Lower lobe of right lung (tissue), 2 donors: ENCODE measurements at regions not wholly inside any gene's neighbourhood (a gene's known extent, or its start where the extent isn't known, plus 50 kb on each side); places are given as distances from the start of the nearest gene placed in this dataset.
"Not testable (repeated sequence)": the region's sequence is repeated elsewhere in the genome, so short reads cannot be mapped to it uniquely, and the experiment has no call there.

Experiments
- ATAC-seq, 2 donors: fragments of 200-7000 bp; cut with Tn5 transposase; one replicate each; pipeline ENCODE4 v1.9.1; 2020 to 2022; ENCODE audit warnings: mild to moderate bottlenecking in 2 of 2, moderate library complexity in 2 of 2
- DNase-seq: peaks from one replicate; pipeline ENCODE4 v3.0.0-alpha.2; 2020
- H3K27ac ChIP-seq: fragments of 200-600 bp; one replicate; pipeline ENCODE4 v1.8.0; 2022
- H3K27me3 ChIP-seq: fragments of 200-600 bp; one replicate; pipeline ENCODE4 v1.8.0; 2022; ENCODE audit warnings: low read depth
- H3K36me3 ChIP-seq: fragments of 200-600 bp; one replicate; pipeline ENCODE4 v1.8.0; 2022; ENCODE audit warnings: mild to moderate bottlenecking
- H3K4me1 ChIP-seq: fragments of 200-600 bp; one replicate; pipeline ENCODE4 v1.8.0; 2022
- H3K4me3 ChIP-seq: fragments of 200-600 bp; one replicate; pipeline ENCODE4 v1.8.0; 2022; ENCODE audit warnings: mild to moderate bottlenecking
- H3K9me3 ChIP-seq: fragments of 200-600 bp; one replicate; pipeline ENCODE4 v1.8.0; 2022
- intact Hi-C: fragments of 100-400 bp; cut with DNase I; formaldehyde crosslinking; loops from one replicate; pipeline ENCODE4 v1.11.0; 2022
- TF ChIP-seq, protein P1 (sequence below): fragments of 200-600 bp; IDR thresholded peaks from one replicate; pipeline ENCODE4 v1.8.0; 2022; ENCODE audit warnings: antibody characterized with exemption, mild to moderate bottlenecking
- donor health status: DM: no; HTN: yes; CAD: no; lungs with severe emphysema.

DNA sequence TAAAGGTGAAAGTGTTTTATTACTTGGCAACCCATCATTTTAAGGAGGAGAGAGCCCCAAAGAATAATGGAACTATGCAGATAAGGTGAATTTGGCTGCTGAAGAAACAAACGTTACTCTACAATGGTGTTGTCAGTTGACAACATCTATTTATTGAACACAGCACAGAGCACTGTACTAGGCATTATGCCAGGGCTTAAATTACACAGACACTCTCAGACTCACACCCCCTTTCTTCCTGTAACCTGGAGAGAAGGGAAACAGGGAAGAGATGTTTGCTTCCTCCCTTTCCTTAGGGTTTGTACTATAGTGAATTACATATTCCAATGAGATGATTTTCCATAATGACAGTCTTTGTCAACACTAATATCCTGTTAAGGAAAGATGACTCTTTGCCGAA lies 94.0 kb upstream of the ATP5MC3 start:
- no peaks in the 10 kb centered on the region for H3K27me3 ChIP-seq
- H3K4me1 ChIP-seq: no peaks in the 10 kb centered on the region
- TF ChIP-seq, protein P1, sequence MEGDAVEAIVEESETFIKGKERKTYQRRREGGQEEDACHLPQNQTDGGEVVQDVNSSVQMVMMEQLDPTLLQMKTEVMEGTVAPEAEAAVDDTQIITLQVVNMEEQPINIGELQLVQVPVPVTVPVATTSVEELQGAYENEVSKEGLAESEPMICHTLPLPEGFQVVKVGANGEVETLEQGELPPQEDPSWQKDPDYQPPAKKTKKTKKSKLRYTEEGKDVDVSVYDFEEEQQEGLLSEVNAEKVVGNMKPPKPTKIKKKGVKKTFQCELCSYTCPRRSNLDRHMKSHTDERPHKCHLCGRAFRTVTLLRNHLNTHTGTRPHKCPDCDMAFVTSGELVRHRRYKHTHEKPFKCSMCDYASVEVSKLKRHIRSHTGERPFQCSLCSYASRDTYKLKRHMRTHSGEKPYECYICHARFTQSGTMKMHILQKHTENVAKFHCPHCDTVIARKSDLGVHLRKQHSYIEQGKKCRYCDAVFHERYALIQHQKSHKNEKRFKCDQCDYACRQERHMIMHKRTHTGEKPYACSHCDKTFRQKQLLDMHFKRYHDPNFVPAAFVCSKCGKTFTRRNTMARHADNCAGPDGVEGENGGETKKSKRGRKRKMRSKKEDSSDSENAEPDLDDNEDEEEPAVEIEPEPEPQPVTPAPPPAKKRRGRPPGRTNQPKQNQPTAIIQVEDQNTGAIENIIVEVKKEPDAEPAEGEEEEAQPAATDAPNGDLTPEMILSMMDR: no peak
- DNase-seq (no peak), ATAC-seq (no peak)
- H3K4me3 ChIP-seq: no peak overlapping the region
- H3K27ac ChIP-seq: no peak overlapping the region
- no peaks in the 10 kb centered on the region for H3K36me3 ChIP-seq
- H3K9me3 ChIP-seq: no peaks in the 10 kb centered on the region
- intact Hi-C loops: no loop called here

DNA sequence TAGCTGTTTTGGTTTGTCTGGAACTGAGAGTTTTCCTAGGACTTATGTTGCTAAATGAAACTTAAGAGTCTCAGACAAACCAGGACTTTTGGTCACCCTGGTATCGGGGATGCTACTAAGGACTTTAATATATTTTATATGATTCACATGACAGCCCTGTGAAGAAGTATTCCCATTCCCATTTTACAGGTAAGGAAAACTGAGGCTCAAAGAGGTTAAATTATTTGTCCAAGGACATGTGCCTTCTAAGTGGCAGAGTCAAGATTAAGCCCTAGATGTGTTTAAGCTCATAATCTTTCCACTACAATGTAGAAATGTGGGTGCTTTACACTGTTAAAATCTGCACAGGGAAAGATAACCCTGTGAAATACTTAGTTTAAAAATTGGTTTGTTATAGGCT lies 77.7 kb upstream of the ATP5MC3 start:
- Histone ChIP-seq H3K9me3 (no peaks in the 10 kb centered on the region), H3K27ac (no peak overlapping the region), H3K27me3 (no peaks in the 10 kb centered on the region), H3K4me1 (no peaks in the 10 kb centered on the region), H3K36me3 (no peaks in the 10 kb centered on the region), H3K4me3 (no peak overlapping the region)
- ATAC-seq (no peak), DNase-seq (no peak)
- TF ChIP-seq, protein P1: no peak
- intact Hi-C loops: no loop called here

DNA sequence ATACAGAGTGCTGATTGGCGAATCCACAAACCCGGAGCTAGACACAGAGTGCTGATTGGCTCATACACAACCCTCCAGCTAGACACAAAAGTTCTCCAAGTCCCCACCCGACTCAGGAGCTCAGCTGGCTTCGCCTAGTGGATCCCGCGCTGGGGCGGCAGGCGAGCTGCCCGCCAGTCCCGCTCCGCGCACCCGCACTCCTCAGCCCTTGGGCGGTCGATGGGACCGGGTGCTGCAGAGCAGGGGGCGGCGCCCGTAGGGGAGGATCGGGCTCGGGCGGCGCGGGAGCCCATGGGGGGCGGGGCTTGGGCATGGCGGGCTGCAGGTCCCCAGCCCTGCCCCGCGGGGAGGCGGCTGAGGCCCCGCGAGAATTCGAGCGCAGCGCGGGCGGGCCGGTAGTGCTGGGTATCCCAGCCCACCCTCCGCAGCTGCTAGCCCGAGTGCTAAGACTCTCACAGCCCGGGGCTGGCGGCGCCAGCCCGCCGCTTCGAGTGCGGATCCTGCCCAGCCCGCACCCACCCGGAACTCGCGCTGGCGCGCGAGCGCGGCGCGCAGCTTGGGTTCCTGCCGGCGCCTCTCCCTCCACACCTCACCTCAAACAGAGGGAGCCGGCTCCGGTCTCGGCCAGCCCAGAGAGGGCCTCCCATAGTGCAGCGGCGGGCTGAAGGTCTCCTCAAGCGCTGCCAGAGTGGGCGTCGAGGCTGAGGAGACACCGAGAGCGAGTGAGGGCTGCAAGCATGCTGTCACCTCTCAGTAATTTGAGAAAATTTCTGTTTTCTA lies 75.5 kb upstream of the ATP5MC3 start:
- Histone ChIP-seq H3K4me1 (no peaks in the 10 kb centered on the region), H3K4me3 (no peak overlapping the region), H3K9me3 (no peaks in the 10 kb centered on the region), H3K27me3 (no peaks in the 10 kb centered on the region), H3K27ac (no peak overlapping the region), H3K36me3 (no peaks in the 10 kb centered on the region)
- ATAC-seq: peak in 1 of 2 donors; percentile 50
- intact Hi-C loops: no loop called here
- peak; percentile 47 for DNase-seq
- TF ChIP-seq, protein P1: no peak

DNA sequence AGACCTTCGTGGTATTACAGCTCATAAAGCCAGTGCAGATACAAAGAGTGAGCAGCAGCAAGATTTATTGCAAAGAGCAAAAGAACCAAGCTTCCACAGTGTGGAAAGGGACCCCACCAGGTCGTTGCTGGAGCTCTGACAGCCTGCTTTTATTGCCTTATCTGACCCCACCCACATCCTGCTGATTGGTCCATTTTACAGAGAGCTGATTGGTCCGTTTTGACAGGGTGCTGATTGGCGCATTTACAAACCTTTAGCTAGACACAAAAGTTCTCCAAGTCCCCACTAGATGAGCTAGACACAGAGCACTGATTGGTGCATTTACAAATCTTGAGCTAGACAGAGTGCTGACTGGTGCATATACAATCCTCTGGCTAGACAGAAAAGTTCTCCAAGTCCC lies 74.9 kb upstream of the ATP5MC3 start:
- H3K4me1 ChIP-seq, H3K4me3 ChIP-seq, H3K36me3 ChIP-seq, H3K27ac ChIP-seq, ATAC-seq, DNase-seq, intact Hi-C loops, H3K9me3 ChIP-seq, H3K27me3 ChIP-seq: not testable (repeated sequence)

DNA sequence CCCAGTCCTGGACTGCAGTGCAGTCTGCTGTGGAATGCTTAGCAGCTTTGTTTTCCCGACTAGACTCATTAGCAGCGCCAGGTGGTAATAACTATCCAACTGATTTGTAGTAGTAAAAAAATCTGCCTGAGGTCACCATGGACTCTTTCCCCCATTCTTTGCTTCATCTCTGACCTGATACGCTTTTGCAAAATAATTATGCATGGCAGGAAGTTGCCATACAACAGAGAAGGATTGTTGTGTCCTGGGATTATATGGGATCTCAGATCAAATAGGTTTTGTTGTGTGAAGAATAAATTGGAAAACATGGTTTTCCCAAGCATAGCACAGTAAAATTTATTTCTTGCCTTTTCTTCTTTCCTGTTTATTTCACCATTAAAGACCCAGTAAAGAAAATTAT lies 72.4 kb upstream of the ATP5MC3 start:
- Histone ChIP-seq H3K9me3 (no peaks in the 10 kb centered on the region), H3K36me3 (no peaks in the 10 kb centered on the region), H3K4me3 (no peak overlapping the region), H3K27me3 (no peaks in the 10 kb centered on the region), H3K27ac (no peak overlapping the region), H3K4me1 (no peaks in the 10 kb centered on the region)
- intact Hi-C loops: no loop called here
- DNase-seq (no peak), ATAC-seq (no peak)
- TF ChIP-seq, protein P1: no peak

DNA sequence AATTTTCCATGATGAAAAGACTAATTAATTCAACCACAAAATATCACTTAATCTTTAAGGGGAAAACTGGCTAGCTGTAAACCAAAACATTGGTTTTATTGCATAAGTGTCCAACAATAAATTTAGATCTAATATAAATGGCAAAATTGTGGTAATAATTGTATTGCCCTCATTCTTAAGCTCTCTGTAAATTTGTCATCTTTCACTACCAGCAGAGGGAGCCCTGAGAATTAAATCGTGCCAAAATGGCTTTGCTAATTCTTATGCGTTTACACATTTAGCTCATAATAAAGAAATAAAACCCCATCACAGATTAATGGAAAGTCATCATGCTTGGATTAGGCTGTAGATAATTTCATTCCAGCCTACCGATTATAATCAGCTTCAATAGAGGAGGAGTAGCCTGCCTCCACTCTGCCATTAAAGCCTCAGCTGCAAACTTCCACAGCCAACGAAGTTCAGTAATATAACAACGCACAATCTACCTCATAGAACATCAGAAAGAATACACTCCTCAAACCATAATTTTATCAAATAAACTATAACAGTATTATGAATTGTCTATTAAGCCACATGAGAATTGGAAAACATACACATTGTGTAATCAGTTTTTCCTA lies 70.0 kb upstream of the ATP5MC3 start:
- DNase-seq (no peak), ATAC-seq (no peak)
- H3K4me1 ChIP-seq: no peaks in the 10 kb centered on the region
- H3K4me3 ChIP-seq: no peak overlapping the region
- no peaks in the 10 kb centered on the region for H3K9me3 ChIP-seq
- no peak overlapping the region for H3K27ac ChIP-seq
- intact Hi-C loops: no loop called here
- TF ChIP-seq, protein P1: peak; percentile 51
- H3K36me3 ChIP-seq: no peaks in the 10 kb centered on the region
- H3K27me3 ChIP-seq: no peaks in the 10 kb centered on the region
